Tibial nerve (tissue), 4 donors: ENCODE measurements at regions not wholly inside any gene's neighbourhood (a gene's known extent, or its start where the extent isn't known, plus 50 kb on each side); places are given as distances from the start of the nearest gene placed in this dataset.

Source experiments
- EP300 ChIP-seq, 2 donors: sonication (generic); formaldehyde crosslinking; IDR thresholded peaks; one replicate each; pipeline ENCODE4 v1.6.1; 2017; ENCODE audit warnings: antibody characterized with exemption in 2 of 2, mild to moderate bottlenecking in 1 of 2
- POLR2A ChIP-seq, 2 donors: fragments of 450-650 bp; IDR thresholded peaks; one replicate each; pipeline ENCODE4 v1.6.1; 2017; ENCODE audit warnings: antibody characterized with exemption in 2 of 2, mild to moderate bottlenecking in 2 of 2, moderate library complexity in 2 of 2
- TF ChIP-seq, protein P1 (sequence below), 5 experiments: fragments of 200-600 bp in 3 of 5; fragments of 450-650 bp in 2 of 5; sonication (generic) in 3 of 5; IDR thresholded peaks; one replicate each; pipeline ENCODE4 v1.5.1; 2016 to 2019; ENCODE audit warnings: antibody characterized with exemption in 5 of 5, mild to moderate bottlenecking in 3 of 5, moderate library complexity in 2 of 5

DNA sequence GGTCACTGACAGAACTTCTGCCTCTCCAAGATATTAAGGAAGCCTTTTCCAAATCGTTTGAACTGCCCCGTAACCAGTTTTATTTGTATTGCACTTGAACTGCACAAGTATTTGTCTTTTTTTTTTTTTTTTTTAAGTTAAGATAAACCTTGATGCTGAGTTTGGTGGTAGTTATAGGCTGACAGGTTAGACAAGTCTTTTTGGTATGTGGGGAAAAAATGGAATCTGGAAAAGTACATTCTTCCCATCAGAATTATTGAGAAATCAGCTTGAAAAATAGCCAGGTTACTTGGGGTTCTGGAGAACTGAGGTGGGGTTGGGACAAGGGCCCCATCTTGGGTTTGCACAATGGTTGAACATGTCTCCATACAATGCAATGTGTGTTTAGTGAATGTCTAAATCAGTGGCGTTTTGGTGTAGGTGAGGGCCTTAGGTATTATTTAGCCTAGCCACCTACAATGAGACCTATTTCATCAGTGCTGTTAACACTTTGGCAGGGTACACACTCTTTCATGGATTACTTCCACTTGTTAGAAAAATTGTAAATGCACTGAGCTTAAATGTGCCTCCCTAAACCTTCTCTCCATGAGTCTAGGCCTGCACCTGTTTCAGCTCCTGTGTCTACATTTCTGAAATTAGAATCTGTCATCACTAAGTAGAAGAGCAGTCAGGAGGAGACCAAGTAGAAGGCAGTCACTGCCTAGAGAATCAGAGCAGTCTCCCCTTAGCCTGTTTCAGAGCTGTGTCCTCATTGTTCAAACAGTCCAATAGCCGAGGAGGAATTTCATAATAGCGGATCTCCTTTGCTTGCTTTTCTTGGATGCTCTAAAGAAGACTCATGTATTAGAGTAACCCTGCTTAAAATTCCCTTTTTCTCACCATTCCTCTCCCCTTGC lies 140.0 kb upstream of the HMHB1 start:
- TF ChIP-seq POLR2A (IDR thresholded peaks at IDR 0.05): no peak
- TF ChIP-seq, protein P1, sequence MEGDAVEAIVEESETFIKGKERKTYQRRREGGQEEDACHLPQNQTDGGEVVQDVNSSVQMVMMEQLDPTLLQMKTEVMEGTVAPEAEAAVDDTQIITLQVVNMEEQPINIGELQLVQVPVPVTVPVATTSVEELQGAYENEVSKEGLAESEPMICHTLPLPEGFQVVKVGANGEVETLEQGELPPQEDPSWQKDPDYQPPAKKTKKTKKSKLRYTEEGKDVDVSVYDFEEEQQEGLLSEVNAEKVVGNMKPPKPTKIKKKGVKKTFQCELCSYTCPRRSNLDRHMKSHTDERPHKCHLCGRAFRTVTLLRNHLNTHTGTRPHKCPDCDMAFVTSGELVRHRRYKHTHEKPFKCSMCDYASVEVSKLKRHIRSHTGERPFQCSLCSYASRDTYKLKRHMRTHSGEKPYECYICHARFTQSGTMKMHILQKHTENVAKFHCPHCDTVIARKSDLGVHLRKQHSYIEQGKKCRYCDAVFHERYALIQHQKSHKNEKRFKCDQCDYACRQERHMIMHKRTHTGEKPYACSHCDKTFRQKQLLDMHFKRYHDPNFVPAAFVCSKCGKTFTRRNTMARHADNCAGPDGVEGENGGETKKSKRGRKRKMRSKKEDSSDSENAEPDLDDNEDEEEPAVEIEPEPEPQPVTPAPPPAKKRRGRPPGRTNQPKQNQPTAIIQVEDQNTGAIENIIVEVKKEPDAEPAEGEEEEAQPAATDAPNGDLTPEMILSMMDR (IDR thresholded peaks at IDR 0.05): no peak
- TF ChIP-seq EP300 (IDR thresholded peaks at IDR 0.05): no peak
